Neural cell (in vitro differentiated cells): ENCODE measurements at regions not wholly inside any gene's neighbourhood (a gene's known extent, or its start where the extent isn't known, plus 50 kb on each side); places are given as distances from the start of the nearest gene placed in this dataset.

Experiments used
- H2AFZ ChIP-seq: fragments of 200-600, 300-800 bp; sonication (generic), shearing (Covaris generic); 2 replicates; pipeline ENCODE4 v1.6.0; 2014; ENCODE audit warnings: low read depth, mild to moderate bottlenecking, antibody characterized with exemption, low read length, moderate library complexity
- H3F3A ChIP-seq: fragments of 200-600 bp; shearing (Covaris generic); 2 replicates; pipeline ENCODE4 v1.6.1; 2016; ENCODE audit warnings: mild to moderate bottlenecking, moderate library complexity, mixed read lengths, antibody characterized with exemption, low read length; ENCODE audit not compliant: insufficient read depth, poor library complexity, severe bottlenecking
- H3K27ac ChIP-seq: fragments of 200-600, 300-800 bp; sonication (generic), shearing (Covaris generic); 2 replicates; pipeline ENCODE4 v1.5.1; 2014; ENCODE audit warnings: mild to moderate bottlenecking, low read length, moderate library complexity
- H3K27me3 ChIP-seq: fragments of 300-800, 200-600 bp; sonication (generic), shearing (Covaris generic); 2 replicates; pipeline ENCODE4 v1.6.0; 2014; ENCODE audit warnings: mild to moderate bottlenecking, low read depth, low read length, moderate library complexity; ENCODE audit not compliant: insufficient read depth
- H3K36me3 ChIP-seq: fragments of 300-800, 200-600 bp; sonication (generic), shearing (Covaris generic); 2 replicates; pipeline ENCODE4 v1.5.1; 2014; ENCODE audit warnings: mild to moderate bottlenecking, antibody characterized with exemption, low read length, moderate library complexity; ENCODE audit not compliant: insufficient read depth
- H3K4me2 ChIP-seq: fragments of 300-800, 200-600 bp; sonication (generic), shearing (Covaris generic); 2 replicates; pipeline ENCODE4 v1.6.0; 2014; ENCODE audit warnings: mild to moderate bottlenecking, low read length
- H3K4me3 ChIP-seq: fragments of 300-800, 200-600 bp; sonication (generic), shearing (Covaris generic); 2 replicates; pipeline ENCODE4 v1.5.1; 2014; ENCODE audit warnings: mild to moderate bottlenecking, low read length, moderate library complexity
- H3K79me2 ChIP-seq: fragments of 200-600 bp; shearing (Covaris generic); replicated peaks from 2 replicates; pipeline ENCODE4 v1.6.0; 2014; ENCODE audit warnings: mild to moderate bottlenecking, low read length, moderate library complexity; ENCODE audit not compliant: insufficient read depth
- H3K9ac ChIP-seq: fragments of 300-800, 200-600 bp; sonication (generic), shearing (Covaris generic); 2 replicates; pipeline ENCODE4 v1.6.1; 2016; ENCODE audit warnings: mild to moderate bottlenecking, low read length, mixed read lengths
- H3K9me2 ChIP-seq: fragments of 200-600 bp; shearing (Covaris generic); 2 replicates; pipeline ENCODE4 v1.6.1; 2016; ENCODE audit warnings: mild to moderate bottlenecking, low read length, mixed read lengths; ENCODE audit not compliant: insufficient read depth
- H3K9me3 ChIP-seq: fragments of 200-600, 300-800 bp; sonication (generic), shearing (Covaris generic); 2 replicates; pipeline ENCODE4 v1.6.1; 2016; ENCODE audit warnings: mild to moderate bottlenecking, mixed run types, low read length, moderate library complexity, mixed read lengths
- H4K20me1 ChIP-seq: fragments of 200-600 bp; shearing (Covaris generic); 2 replicates; pipeline ENCODE4 v1.6.1; 2016; ENCODE audit warnings: mild to moderate bottlenecking, mixed run types; ENCODE audit not compliant: insufficient read depth
- CTCF ChIP-seq: fragments of 450-650 bp; IDR thresholded peaks from 2 replicates; pipeline ENCODE4 v1.5.1; 2014; ENCODE audit warnings: antibody characterized with exemption, mild to moderate bottlenecking, moderate library complexity; ENCODE audit not compliant: poor library complexity, severe bottlenecking
- EP300 ChIP-seq: fragments of 450-650 bp; conservative IDR thresholded peaks from 2 replicates; pipeline ENCODE4 v1.6.1; 2014; ENCODE audit warnings: antibody characterized with exemption, mild to moderate bottlenecking, moderate library complexity; ENCODE audit not compliant: poor library complexity, severe bottlenecking
- EZH2 ChIP-seq: fragments of 200-600, 300-800 bp; shearing (Covaris generic), sonication (generic); IDR thresholded peaks from 2 replicates; pipeline ENCODE4 v1.6.1; 2014; ENCODE audit warnings: antibody characterized with exemption, low read length, borderline replicate concordance, mild to moderate bottlenecking; ENCODE audit not compliant: insufficient read depth, poor library complexity, severe bottlenecking
- MXI1 ChIP-seq: fragments of 450-650 bp; conservative IDR thresholded peaks from 2 replicates; pipeline ENCODE4 v1.6.1; 2014; ENCODE audit warnings: antibody characterized with exemption, mild to moderate bottlenecking; ENCODE audit not compliant: poor library complexity, severe bottlenecking
- POLR2AphosphoS5 ChIP-seq: IDR thresholded peaks from 2 replicates; pipeline ENCODE4 v1.6.1; 2012
- RAD21 ChIP-seq: fragments of 450-650 bp; conservative IDR thresholded peaks from 2 replicates; pipeline ENCODE4 v1.6.1; 2014; ENCODE audit warnings: antibody characterized with exemption, mild to moderate bottlenecking, moderate library complexity
- REST ChIP-seq: IDR thresholded peaks from 2 replicates; pipeline ENCODE4 v1.6.1; 2012; ENCODE audit warnings: borderline replicate concordance
- SMC3 ChIP-seq: fragments of 450-650 bp; conservative IDR thresholded peaks from 2 replicates; pipeline ENCODE4 v1.6.1; 2014; ENCODE audit warnings: antibody characterized with exemption, mild to moderate bottlenecking, moderate library complexity; ENCODE audit not compliant: poor library complexity
- TAF1 ChIP-seq: IDR thresholded peaks from 2 replicates; pipeline ENCODE4 v1.6.1; 2012; ENCODE audit warnings: low read depth

DNA sequence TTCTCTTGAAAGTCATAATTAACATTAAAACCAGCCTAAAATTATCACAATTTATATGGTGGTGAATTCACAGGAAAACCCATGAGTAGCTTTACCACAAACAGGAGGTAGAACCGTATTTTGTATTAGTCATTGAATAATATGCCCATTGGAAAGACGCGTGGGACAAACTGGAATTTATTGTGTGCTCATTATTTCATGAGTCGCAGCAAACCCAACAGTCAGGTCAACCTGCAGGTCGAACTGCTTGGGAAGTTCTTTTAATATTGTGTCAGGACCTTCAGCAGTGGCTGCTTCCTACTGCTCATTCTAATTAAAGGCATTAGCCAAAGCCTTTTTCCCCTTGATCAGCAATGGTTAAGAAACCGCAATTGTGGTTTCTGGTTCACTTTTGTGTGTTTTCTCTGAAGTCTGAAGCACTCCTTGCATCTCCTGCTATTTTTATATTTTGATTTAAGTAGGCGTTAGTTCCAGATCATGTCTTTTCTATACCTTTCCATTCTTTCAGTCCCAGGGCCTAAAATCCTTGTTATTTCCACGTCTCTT is 100.1 kb downstream of the RAB11FIP2 start:
- Histone ChIP-seq H3K27ac (no peak overlapping the region), H3K4me3 (no peak overlapping the region), H3K9ac (no peak overlapping the region), H3K9me3 (no peaks in the 10 kb centered on the region), H3K36me3 (no peaks in the 10 kb centered on the region), H2AFZ (no peak overlapping the region), H3K4me2 (no peak overlapping the region), H3K27me3 (no peaks in the 10 kb centered on the region), H3K79me2 (no peaks in the 10 kb centered on the region), H3F3A (no peaks in the 10 kb centered on the region), H4K20me1 (no peaks in the 10 kb centered on the region), H3K9me2 (no peaks in the 10 kb centered on the region)
- no peak for TF ChIP-seq SMC3
- TF ChIP-seq CTCF, result no peak
- no peak for TF ChIP-seq RAD21
- TF ChIP-seq EZH2, result no peak
- no peak for TF ChIP-seq TAF1
- TF ChIP-seq EP300, result no peak
- no peak for TF ChIP-seq POLR2AphosphoS5
- no peak for TF ChIP-seq MXI1
- no peak for TF ChIP-seq REST

DNA sequence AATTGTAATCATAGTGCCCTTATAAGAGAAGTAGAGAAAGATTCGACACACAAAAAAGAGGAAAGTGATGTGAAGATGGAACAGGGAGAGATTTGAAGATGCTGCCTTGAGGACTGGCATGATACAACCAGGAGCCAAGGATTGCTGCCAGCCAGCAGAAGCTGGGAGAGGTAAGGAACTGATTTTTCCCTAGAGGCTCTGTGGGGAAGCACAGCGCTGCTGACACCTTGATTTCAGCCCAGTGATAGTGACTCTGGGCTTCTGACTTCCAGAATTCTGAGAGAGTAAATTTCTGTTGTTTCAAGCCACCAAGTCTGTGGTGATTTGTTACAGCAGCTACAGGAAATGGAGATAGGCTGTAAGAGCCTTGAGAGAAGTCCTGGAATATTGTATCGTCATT is 98.2 kb downstream of the RAB11FIP2 start:
- H3K4me2 ChIP-seq, result no peak overlapping the region
- no peaks in the 10 kb centered on the region for H3K9me2 ChIP-seq
- H3K9ac ChIP-seq, result no peak overlapping the region
- no peaks in the 10 kb centered on the region for H3K79me2 ChIP-seq
- no peaks in the 10 kb centered on the region for H3F3A ChIP-seq
- H4K20me1 ChIP-seq, result no peaks in the 10 kb centered on the region
- no peak overlapping the region for H3K27ac ChIP-seq
- no peak for TF ChIP-seq TAF1
- TF ChIP-seq EP300, result no peak
- TF ChIP-seq SMC3, result no peak
- no peak for TF ChIP-seq RAD21
- no peak for TF ChIP-seq REST
- TF ChIP-seq MXI1, result no peak
- TF ChIP-seq POLR2AphosphoS5, result no peak
- TF ChIP-seq EZH2, result no peak
- TF ChIP-seq CTCF, result no peak
- H3K27me3 ChIP-seq, result no peaks in the 10 kb centered on the region
- no peak overlapping the region for H2AFZ ChIP-seq
- no peaks in the 10 kb centered on the region for H3K9me3 ChIP-seq
- H3K4me3 ChIP-seq, result no peak overlapping the region
- no peaks in the 10 kb centered on the region for H3K36me3 ChIP-seq
